ENCODE measurements at regions not wholly inside any gene's neighbourhood (a gene's known extent, or its start where the extent isn't known, plus 50 kb on each side); places are given as distances from the start of the nearest gene placed in this dataset.

GRCh38 chr9:23219471-23219870 lies 606.6 kb downstream of the ELAVL2 start:
- Histone ChIP-seq H4K8ac (ENCODE audit: low read depth in 2 of 2, low read length in 2 of 2) (no peak overlapping the region), H3K4ac (ENCODE audit: low read depth, low read length) (no peak overlapping the region), H3K9me3 (ENCODE audit: control insufficient read depth, insufficient read depth, low read length) (peaks cover 2% of the 10 kb centered on the region; the same call in 1 of the 2 replicates), H3K36me3 (ENCODE audit: control insufficient read depth, insufficient read depth, low read length) (no peaks in the 10 kb centered on the region), H3K79me1 (ENCODE audit: low read depth in 1 of 2, low read length in 2 of 2) (no peaks in the 10 kb centered on the region), H3K4me1 (ENCODE audit: control insufficient read depth, insufficient read depth, low read length) (no peaks in the 10 kb centered on the region), H3K56ac (ENCODE audit: extremely low read depth, insufficient read depth, low read length) (no peak overlapping the region), H3K23ac (ENCODE audit: low read depth, low read length) (no peak overlapping the region), H2AK9ac (replicated peaks; ENCODE audit: low read depth, low read length, poor library complexity) (no peak overlapping the region), H4K5ac (ENCODE audit: low read depth, low read length) (no peak overlapping the region), H3K4me2 (ENCODE audit: low read depth, low read length) (no peak overlapping the region), H2BK5ac (ENCODE audit: low read depth, low read length, poor library complexity, severe bottlenecking) (no peak overlapping the region), H3K18ac (ENCODE audit: low read depth, low read length) (no peak overlapping the region), H4K91ac (ENCODE audit: insufficient read depth, low read depth, low read length) (no peak overlapping the region), H2BK20ac (ENCODE audit: low read depth, low read length) (no peak overlapping the region), H3K9me1 (ENCODE audit: insufficient read depth, low read length) (no peaks in the 10 kb centered on the region), H3K9ac (ENCODE audit: low read depth, low read length) (no peak overlapping the region), H2BK15ac (ENCODE audit: low read depth, low read length) (no peak overlapping the region), H2BK120ac (ENCODE audit: low read depth, low read length) (no peak overlapping the region), H3K14ac (replicated peaks; ENCODE audit: low read depth, low read length) (no peak overlapping the region), H4K20me1 (ENCODE audit: insufficient read depth, low read length) (no peaks in the 10 kb centered on the region), H3K27me3 (ENCODE audit: control insufficient read depth, insufficient read depth, low read length) (no peaks in the 10 kb centered on the region), H2AK5ac (ENCODE audit: low read depth, low read length) (no peak overlapping the region), H3K27ac (ENCODE audit: insufficient read depth, low read length) (no peak overlapping the region), H3K4me3 (ENCODE audit: insufficient read depth, low read depth, low read length) (no peak overlapping the region), H2AFZ (replicated peaks; ENCODE audit: low read length, poor library complexity) (no peak overlapping the region)
- in situ Hi-C loops (cut with MboI; ENCODE audit: low sequenced_read_pairs) (no loop called here), dilution Hi-C loops (cut with HindIII; ENCODE audit: low sequenced_read_pairs, unreplicated experiment) (no loop called here), intact Hi-C loops (cut with micrococcal nuclease) (no loop called here)
- 63% methylated on average over 8 of the region's 13 CpGs; no CpG with 5 or more reads in 1 of the 2 experiments for WGBS, 2 experiments (ENCODE audit: extremely low coverage in 2 of 2, insufficient read length in 1 of 2)
- DNase-seq, result no peak
- ChIA-PET CTCF (no interaction called here), POLR2A (ENCODE audit: unreplicated experiment) (no interaction called here)
- TF ChIP-seq FOS (IDR thresholded peaks at IDR 0.05; ENCODE audit: low read depth, low read length), result no peak
- TF ChIP-seq USF2 (IDR thresholded peaks at IDR 0.05; ENCODE audit: low read depth, low read length), result no peak
- TF ChIP-seq CEBPB (IDR thresholded peaks at IDR 0.05; ENCODE audit: low read depth, low read length), result no peak
- no TSS peak for BruUV-seq (replicated peaks)
- no peak for ATAC-seq (ENCODE audit: low read depth)

All from IMR-90 (cell line).